NCI-H1048 (cell line): ENCODE measurements at regions not wholly inside any gene's neighbourhood (a gene's known extent, or its start where the extent isn't known, plus 50 kb on each side); places are given as distances from the start of the nearest gene placed in this dataset.

ENCODE experiments used
- DNase-seq: peaks from one replicate; lab custom pipeline; 2025; lab: John Stamatoyannopoulos, UW

GRCh38 chr3:10738688-10739372 is 77.2 kb upstream of the SLC6A11 start:
- DNase-seq = no peak

GRCh38 chr3:10740954-10741353 is 75.1 kb upstream of the SLC6A11 start:
- no peak for DNase-seq

- DNase-seq = no peak
Measured at GRCh38 chr3:10741891-10742671, 73.9 kb upstream of the SLC6A11 start.

- no peak for DNase-seq
Measured at GRCh38 chr3:10743366-10744097, 72.5 kb upstream of the SLC6A11 start.

- DNase-seq = no peak
Measured at GRCh38 chr3:10744098-10744465, 71.9 kb upstream of the SLC6A11 start.

- no peak for DNase-seq
Measured at GRCh38 chr3:10745392-10745791, 70.6 kb upstream of the SLC6A11 start.

- no peak for DNase-seq
Measured at GRCh38 chr3:10746001-10746400, 70.0 kb upstream of the SLC6A11 start.

GRCh38 chr3:10746684-10747083 is 69.3 kb upstream of the SLC6A11 start:
- no peak for DNase-seq

GRCh38 chr3:10747341-10747740 is 68.7 kb upstream of the SLC6A11 start:
- no peak for DNase-seq

GRCh38 chr3:10748040-10748439 is 68.0 kb upstream of the SLC6A11 start:
- no peak for DNase-seq

- no peak for DNase-seq
Measured at GRCh38 chr3:10753964-10754363, 62.1 kb upstream of the SLC6A11 start.

GRCh38 chr3:10756546-10756945 is 59.5 kb upstream of the SLC6A11 start:
- DNase-seq = no peak

- DNase-seq = no peak
Measured at GRCh38 chr3:10757021-10757820, 58.8 kb upstream of the SLC6A11 start.

GRCh38 chr3:10757821-10758130 is 58.3 kb upstream of the SLC6A11 start:
- DNase-seq = no peak

- DNase-seq = no peak
Measured at GRCh38 chr3:10758304-10759037, 57.6 kb upstream of the SLC6A11 start.

- DNase-seq = no peak
Measured at GRCh38 chr3:10759495-10759894, 56.5 kb upstream of the SLC6A11 start.

GRCh38 chr3:10760199-10760598 is 55.8 kb upstream of the SLC6A11 start:
- no peak for DNase-seq

GRCh38 chr3:10761583-10761982 is 54.4 kb upstream of the SLC6A11 start:
- no peak for DNase-seq

GRCh38 chr3:10762116-10762515 is 53.9 kb upstream of the SLC6A11 start:
- no peak for DNase-seq

- DNase-seq = no peak
Measured at GRCh38 chr3:10762611-10763247, 53.3 kb upstream of the SLC6A11 start.

GRCh38 chr3:10763248-10763620 is 52.8 kb upstream of the SLC6A11 start:
- no peak for DNase-seq
